NCI-H2196 treated with DMSO at 0.1 percent for 48 hours (cell line): ENCODE measurements at regions not wholly inside any gene's neighbourhood (a gene's known extent, or its start where the extent isn't known, plus 50 kb on each side); places are given as distances from the start of the nearest gene placed in this dataset.

Experiments used
- DNase-seq: peaks from one replicate; lab custom pipeline; 2025; ENCODE audit not compliant: unreplicated experiment; lab: John Stamatoyannopoulos, UW

DNA sequence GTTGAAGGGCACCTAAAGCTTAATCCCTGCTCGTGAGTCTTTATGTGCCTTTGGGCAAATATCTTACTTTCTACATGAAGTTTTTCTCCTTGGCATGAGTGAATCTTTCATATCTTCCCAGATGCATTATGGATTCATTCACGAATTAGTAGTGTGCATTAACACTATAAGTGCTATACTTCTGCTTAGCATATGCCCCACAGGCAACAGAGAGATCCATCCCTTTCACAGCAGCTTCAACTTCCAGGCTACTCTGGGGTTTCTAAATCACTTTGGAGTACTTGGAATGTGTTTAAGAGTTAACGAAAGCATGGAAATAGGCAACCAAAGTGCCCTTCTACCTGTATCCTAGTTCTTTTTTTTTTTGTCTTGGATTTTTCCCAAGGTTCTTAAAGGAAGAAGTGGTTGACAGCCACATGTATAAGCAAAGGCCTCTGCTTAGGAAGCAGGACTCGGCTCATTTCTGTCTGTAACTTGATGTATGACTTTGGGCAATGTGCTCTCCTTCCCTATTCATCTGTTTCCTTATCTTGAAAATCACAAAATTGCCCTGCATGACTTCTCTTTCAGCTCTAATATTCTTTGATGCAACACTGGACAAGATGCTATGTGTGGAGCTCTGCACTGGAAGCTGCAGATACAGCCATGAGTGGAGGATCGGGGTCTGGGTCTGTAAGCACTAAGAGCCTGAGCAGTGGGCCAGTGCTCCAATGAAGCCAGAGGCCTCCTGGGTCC is 54.5 kb upstream of the ME3 start:
- DNase-seq: no peak

DNA sequence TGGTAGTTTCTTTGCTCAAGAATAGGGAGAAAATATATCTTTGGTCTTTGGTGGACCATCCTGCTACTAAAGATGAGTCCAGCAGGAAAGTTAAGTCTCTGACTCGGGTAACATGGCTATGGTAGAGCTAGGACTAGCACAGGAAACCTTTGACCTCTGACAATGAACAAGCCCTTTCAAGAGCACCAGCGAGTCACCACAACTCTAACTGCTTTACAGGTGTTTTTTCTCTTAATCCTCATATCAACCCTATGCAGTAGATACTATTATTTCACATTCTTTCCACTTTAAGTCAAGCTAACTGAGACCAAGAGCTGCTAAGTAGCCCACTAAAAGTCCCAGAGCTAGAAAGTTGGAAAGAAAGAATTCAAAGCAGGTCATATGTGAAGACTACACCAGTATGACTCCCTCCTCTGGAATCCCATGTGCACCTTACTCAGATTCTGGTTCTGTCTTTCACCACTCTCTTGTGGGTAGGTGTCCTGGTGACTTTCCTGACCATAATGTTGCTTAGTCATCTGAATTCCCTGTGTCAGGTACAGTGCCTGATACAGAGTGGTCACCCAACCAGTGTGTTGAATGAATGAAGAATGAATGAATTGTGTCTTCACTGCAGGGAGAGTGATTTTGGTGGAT is 53.8 kb upstream of the ME3 start:
- DNase-seq: no peak

DNA sequence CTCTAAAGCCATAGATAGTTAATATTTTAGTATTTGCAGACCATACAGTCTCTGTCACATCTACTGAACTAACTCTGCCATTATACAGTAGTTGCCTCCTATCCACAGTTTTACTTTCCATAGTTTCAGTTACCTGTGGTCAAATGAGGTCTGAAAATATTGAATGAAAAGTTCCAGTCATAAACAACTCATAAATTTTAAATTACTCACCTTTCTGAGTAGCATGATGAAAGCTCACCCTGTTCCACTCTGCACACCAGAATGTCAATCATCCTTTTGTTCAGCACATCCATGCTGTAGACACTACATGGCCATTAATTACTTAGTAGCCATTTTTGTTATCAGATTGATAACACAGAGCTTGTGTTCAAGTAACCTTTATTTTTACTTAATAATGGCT is 51.7 kb upstream of the ME3 start:
- no peak for DNase-seq

DNA sequence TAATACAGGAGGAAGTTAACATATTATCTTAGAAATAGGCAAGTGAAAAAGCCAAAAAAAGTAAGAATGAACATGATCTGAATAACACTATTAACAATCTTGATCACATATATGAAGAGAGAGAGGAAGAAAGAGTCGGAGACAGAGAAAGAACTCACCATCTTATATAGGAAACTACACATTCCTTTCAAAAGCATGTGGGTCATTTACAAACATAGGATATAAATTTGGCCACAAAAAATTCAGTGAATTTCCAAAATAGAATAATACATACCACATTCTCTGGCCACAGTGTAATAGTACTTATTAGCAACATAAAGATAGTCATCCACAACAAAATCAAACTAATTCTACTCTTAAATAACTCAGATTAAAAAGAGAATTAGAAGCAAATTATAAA is 50.9 kb upstream of the ME3 start:
- no peak for DNase-seq

DNA sequence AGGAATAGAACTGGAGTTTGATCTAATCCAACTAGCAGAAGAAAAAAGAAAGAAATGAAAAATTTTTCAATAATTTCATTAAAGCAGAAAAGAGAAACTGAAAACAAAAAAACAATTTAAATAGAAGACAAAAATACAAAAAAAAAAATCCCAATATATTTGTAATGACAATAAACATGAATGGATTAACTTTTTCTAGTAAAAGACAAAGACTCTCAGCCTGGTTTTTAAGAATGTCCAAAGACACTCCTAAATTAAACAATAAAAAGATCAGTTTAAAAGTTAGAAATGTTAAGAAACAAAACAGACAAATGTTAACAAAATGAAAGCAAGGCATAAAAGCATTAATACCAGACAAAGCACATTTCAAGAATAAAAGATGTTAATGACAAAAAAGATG is 50.3 kb upstream of the ME3 start:
- no peak for DNase-seq
